ENCODE measurements at regions not wholly inside any gene's neighbourhood (a gene's known extent, or its start where the extent isn't known, plus 50 kb on each side); places are given as distances from the start of the nearest gene placed in this dataset.
"Not testable (repeated sequence)": the region's sequence is repeated elsewhere in the genome, so short reads cannot be mapped to it uniquely, and the experiment has no call there.

DNA sequence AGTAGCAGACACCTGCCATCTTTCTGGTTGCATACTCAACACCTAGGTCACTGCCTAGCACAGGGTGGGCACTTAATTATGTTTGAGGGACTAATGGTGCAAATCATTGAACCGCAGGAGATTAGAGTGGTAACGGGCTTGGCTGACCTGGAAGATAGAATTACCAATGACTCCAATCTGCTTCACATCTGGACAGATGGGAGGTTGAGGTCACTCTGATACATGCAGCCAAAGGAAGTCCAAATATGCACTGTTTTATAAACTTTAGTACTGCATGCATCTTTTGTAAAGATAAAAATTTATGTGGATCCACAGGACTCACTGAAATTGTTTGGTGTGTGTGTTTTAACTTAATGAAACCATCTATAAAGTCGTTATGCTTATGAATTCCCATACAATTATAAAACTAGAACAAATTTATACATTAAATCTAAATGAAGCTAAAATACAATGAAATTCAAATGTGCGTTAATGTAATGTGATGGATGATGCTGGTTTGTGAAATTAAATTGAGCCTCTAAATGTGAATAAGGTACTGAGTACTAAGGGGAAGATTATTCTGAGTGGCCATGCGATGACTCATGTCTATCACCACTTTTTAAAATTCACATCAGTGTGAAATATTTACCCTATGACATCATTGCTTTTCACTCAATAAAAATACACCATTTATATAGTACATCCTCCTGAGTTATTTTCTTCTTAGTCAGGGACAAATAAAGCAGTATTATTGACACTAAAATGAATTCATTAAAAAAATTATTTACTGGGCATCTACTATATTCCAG lies 224.7 kb upstream of the FAM78B start:
- DNase-seq (ENCODE audit: low read depth, low spot score): peak; percentile 61

DNA sequence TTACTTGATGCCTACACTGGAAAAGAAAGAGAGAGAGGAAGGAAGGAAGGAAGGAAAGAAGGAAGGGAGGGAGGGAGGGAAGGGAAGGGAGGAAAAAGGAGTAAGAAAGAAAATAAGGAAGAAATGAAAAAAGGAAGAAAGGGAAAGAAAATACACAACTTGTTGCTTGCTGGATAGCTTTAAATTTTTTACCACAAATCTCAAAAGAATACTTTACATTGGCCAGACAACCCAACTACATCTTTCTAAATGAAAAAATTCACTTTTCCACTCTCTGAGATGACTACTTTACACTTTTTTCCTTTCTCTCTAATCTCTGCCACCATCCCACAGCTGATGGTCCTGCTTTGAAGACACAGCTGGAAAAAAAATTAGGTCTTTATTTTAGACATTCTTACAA lies 228.9 kb upstream of the FAM78B start:
- DNase-seq (ENCODE audit: low read depth, low spot score): no peak

- not testable (repeated sequence) for DNase-seq (ENCODE audit: low read depth, low spot score)
Observed at GRCh38 chr1:166409253-166410082, 242.7 kb upstream of the FAM78B start.

- no peak for DNase-seq (ENCODE audit: low read depth, low spot score)
Observed at GRCh38 chr1:166410083-166410385, 243.2 kb upstream of the FAM78B start.

DNA sequence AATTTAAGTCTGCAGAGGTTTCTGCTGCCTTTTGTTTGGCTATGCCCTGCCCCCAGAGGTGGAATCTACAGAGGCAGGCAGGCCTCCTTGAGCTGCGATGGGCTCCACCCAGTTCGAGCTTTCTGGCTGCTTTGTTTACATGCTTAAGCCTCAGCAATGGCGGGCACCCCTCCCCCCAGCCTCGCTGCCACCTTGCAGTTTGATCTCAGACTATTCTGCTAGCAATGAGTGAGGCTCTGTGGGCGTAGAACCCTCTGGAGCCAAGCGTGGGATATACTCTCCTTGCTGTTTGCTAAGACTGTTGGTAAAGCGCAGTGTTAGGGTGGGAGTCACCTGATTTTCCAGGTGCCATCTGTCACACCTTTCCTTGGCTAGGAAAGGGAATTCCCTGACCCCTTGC lies 250.0 kb upstream of the FAM78B start:
- not testable (repeated sequence) for DNase-seq (ENCODE audit: low read depth, low spot score)

GRCh38 chr1:166418344-166418933 lies 251.6 kb upstream of the FAM78B start:
- DNase-seq (ENCODE audit: low read depth, low spot score): no peak

DNA sequence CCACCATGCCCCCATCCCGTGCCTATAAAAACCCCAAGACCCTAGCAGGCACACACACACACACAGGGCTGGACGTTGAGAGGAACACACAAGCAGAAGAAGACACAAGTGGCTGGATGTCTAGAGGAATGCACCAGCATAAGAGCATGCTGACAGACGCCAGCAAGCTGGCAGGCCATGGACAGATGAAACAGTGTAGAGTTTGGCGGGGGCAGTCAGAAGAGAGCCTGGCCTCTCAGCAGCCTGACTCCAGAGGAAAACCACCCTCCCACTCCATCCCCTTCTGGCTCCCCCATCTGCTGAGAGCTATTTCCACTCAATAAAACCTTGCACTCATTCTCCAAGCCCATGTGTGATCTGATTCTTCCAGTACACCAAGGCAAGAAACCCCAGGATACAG lies 255.8 kb upstream of the FAM78B start:
- DNase-seq (ENCODE audit: low read depth, low spot score): not testable (repeated sequence)

DNA sequence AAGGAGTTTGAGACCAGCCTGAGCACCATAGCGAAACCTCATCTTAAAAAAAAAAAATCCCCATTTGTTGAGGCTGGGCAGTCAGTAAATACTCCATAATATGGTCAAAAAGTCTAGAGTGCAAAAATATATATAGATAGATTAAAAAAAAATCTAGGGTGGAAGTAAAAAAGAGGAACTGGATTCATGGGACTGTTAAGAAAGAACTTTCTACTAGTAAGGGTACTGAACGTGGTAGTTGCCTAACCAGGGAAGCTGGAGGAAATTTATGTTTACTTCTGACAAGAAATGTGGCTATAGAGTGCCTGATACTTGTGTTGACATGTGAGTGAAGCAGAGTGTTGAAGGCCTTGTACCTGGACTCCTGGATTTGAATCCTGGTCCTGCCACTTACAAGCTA lies 265.9 kb upstream of the FAM78B start:
- no peak for DNase-seq (ENCODE audit: low read depth, low spot score)

DNA sequence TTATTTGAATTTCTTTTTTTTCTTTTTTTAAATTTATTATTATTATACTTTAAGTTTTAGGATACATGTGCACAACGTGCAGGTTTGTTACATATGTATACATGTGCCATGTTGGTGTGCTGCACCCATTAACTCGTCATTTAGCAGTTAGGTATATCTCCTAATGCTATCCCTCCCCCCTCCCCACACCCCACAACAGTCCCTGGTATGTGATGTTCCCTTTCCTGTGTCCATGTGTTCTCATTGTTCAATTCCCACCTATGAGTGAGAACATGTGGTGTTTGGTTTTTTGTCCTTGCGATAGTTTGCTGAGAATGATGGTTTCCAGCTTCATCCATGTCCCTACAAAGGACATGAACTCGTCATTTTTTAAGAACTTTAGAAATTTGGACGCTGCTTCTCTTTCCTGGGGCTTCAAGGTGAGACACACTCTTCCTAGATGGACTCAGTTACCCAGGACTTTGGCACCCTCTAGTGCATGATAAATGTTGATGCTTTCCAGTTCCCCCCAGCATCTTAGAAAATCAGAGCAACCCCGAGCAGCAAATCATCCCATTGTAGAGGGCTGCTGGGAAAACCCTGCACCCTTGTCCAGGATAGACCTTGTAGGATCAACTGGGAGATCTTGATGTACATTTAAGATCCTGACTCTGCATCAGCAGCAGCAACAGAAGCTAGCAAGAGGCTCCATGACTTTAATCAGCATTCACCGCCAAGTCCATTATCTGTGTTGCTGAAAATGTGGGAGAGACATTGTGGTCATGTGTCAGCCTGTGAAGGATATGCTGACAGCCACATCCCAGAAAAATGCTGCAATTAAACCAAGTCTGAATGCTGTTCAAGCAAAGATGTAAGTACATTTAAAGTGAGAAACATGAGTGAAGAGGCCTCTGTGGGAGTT lies 266.9 kb upstream of the FAM78B start:
- peak; percentile 62 for DNase-seq (ENCODE audit: low read depth, low spot score)

- DNase-seq (ENCODE audit: low read depth, low spot score): no peak
Observed at GRCh38 chr1:166457700-166458099, 290.9 kb upstream of the FAM78B start.

DNA sequence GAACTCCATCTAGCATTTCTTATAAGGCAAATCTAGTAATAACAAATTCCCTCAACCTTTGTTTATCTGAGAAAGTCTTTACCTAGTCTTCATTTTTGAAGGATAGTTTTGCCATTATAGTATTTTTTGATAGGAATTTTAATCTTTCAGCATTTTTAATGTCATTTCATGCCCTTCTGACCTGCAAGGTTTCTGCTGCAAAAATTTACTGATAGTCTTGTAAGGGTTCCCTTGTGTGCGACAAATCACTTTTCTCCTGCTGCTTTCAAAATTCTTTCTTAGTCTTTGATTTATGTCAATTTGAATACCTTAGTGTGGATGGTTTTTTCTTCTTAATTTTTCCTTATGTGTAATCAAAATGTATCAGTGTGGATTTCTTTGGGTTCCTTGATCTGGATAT lies 297.5 kb upstream of the FAM78B start:
- no peak for DNase-seq (ENCODE audit: low read depth, low spot score)

GRCh38 chr1:166470014-166470413 lies 303.2 kb upstream of the FAM78B start:
- no peak for DNase-seq (ENCODE audit: low read depth, low spot score)

GRCh38 chr1:166470441-166470840 lies 303.6 kb upstream of the FAM78B start:
- DNase-seq (ENCODE audit: low read depth, low spot score): no peak

GRCh38 chr1:166471359-166471758 lies 304.6 kb upstream of the FAM78B start:
- no peak for DNase-seq (ENCODE audit: low read depth, low spot score)

DNA sequence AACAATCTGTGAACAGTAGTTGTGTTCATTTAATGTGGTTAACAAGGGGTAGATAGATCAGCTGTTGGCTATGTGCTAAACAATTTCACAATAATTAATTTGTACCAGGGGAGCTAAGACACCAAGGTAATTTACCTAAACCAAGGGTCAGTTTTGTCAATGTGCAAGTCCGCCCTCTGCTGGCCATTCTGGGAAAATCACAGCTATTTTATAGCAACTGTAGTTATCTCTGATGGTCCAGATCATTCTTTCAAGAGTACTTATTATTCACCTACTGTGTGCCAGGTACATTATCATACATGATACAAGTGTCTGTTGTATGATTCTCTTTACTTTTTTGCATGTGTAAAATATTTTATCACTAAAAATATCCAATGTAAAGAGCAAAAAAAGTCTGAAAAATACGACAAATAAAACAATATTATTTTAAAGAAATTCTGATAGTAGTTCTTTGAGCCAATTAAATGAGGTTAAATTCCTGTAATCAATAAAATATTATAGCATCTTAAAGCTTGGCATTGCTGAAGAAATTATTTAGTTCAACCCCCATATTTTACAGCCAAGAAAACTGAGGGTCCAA lies 312.3 kb upstream of the FAM78B start:
- DNase-seq (ENCODE audit: low read depth, low spot score): peak; percentile 52

- no peak for DNase-seq (ENCODE audit: low read depth, low spot score)
Observed at GRCh38 chr1:166484471-166484870, 317.7 kb upstream of the FAM78B start.

DNA sequence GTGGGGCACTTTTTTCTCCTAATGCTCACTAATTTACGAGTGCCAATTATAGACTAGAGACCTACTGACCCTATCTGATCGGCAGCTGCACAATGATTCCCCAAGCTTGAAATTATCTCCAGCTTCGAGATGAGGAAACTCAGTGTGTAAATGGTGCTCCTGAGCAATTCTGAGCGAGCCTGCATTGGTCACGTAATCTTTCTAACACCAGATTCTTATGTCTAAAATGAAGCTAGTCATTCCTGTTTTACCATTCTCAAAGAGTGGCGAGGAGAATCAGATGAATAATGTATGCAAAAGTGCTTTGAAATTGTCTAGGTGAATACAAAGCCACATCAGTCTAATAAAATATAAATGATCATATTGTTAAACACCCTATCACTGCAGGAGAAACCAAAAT lies 318.1 kb upstream of the FAM78B start:
- no peak for DNase-seq (ENCODE audit: low read depth, low spot score)

GRCh38 chr1:166485620-166486019 lies 318.8 kb upstream of the FAM78B start:
- no peak for DNase-seq (ENCODE audit: low read depth, low spot score)

DNA sequence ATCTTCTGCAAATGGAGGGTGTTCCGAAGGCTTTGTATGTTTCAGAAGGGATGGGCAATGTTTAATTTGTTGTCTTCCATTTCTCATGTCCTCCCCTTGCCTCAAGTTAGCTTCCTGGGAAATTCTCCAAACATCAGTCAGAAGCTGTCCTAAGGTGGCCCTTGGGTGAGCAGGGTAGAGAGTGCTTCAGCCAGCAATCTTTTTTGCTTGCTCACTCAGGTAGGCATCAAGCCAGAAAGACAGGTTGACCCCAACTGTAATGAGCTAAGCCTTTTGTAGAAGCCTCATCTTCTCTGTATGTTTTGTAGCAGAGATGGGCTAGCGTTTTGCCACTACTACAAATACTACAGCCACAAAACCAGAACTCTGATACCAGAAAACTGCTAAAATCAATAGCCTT lies 321.5 kb upstream of the FAM78B start:
- no peak for DNase-seq (ENCODE audit: low read depth, low spot score)

- DNase-seq (ENCODE audit: low read depth, low spot score): no peak
Observed at GRCh38 chr1:166489356-166489669, 322.5 kb upstream of the FAM78B start.

DNA sequence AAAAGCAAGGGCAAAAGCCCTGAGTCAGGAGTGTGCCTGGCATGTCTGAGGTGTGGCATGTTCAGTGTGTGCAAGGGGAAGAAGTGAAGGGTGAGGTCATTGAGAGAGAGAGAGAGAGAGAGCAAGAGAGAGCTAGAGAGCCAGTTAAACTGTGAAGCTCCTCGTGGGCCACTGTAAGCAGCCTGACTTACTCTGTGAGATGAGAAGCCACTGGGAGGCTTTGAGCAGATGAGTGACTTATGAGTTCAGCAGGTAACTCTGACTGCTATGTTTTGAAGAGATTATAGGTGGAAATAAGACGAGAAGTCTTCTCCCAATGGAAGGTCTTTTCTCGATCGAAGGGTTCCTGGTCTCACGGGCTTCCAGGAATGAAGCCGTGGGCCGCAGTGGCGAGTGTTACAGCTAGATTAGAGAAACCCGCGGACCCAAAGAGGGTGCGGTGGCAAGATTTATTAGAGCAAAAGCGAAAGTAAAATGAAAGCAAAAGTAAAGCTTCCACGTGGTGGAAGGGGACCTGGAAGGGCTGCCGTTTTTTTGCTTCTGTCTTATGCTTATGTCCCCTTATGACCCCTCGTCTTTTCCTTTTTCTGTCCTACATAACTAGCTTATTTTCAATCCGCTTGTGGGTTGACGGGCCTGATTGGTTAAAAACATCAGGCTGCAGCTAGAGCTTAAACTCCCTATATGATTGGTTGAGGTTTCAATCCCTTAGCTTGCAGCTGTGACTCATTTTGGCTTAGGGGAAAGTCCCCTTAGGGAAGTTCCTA lies 323.1 kb upstream of the FAM78B start:
- DNase-seq (ENCODE audit: low read depth, low spot score): no peak
